OCI-LY1 (cell line): ENCODE measurements at regions not wholly inside any gene's neighbourhood (a gene's known extent, or its start where the extent isn't known, plus 50 kb on each side); places are given as distances from the start of the nearest gene placed in this dataset.

ENCODE experiments used
- H2AFZ ChIP-seq: fragments of 200-600 bp; sonication (generic), shearing (Covaris generic); 2 replicates; pipeline ENCODE4 v1.6.0; 2014; ENCODE audit warnings: antibody characterized with exemption, mild to moderate bottlenecking, low read length
- H3F3A ChIP-seq: fragments of 200-600 bp; sonication (generic), shearing (Covaris generic); 2 replicates; pipeline ENCODE4 v1.6.0; 2014; ENCODE audit warnings: mild to moderate bottlenecking, antibody characterized with exemption, low read length, moderate library complexity; ENCODE audit not compliant: insufficient read depth
- H3K27ac ChIP-seq: fragments of 200-600 bp; sonication (generic); 2 replicates; pipeline ENCODE4 v1.5.1; 2014; ENCODE audit warnings: low read length, mixed run types, mild to moderate bottlenecking, low read depth; ENCODE audit not compliant: poor library complexity, severe bottlenecking
- H3K27me3 ChIP-seq: fragments of 200-600 bp; sonication (generic); 2 replicates; pipeline ENCODE4 v1.6.0; 2014; ENCODE audit warnings: antibody characterized with exemption, mild to moderate bottlenecking, low read length, moderate library complexity; ENCODE audit not compliant: insufficient read depth
- H3K36me3 ChIP-seq: fragments of 200-600 bp; sonication (generic); 2 replicates; pipeline ENCODE4 v1.6.1; 2014; ENCODE audit warnings: mild to moderate bottlenecking, antibody characterized with exemption, low read length, moderate library complexity, mixed read lengths; ENCODE audit not compliant: insufficient read depth
- H3K4me1 ChIP-seq: fragments of 200-600 bp; sonication (generic); 2 replicates; pipeline ENCODE4 v1.5.1; 2014; ENCODE audit warnings: mild to moderate bottlenecking, low read length, moderate library complexity; ENCODE audit not compliant: insufficient read depth, severe bottlenecking
- H3K4me2 ChIP-seq: fragments of 200-600 bp; sonication (generic), shearing (Covaris generic); 2 replicates; pipeline ENCODE4 v1.6.1; 2014; ENCODE audit warnings: low read length
- H3K4me3 ChIP-seq: fragments of 200-600 bp; sonication (generic); 2 replicates; pipeline ENCODE4 v1.5.1; 2014; ENCODE audit warnings: low read length, low read depth, mild to moderate bottlenecking, mixed read lengths; ENCODE audit not compliant: poor library complexity, severe bottlenecking
- H3K79me2 ChIP-seq: fragments of 200-600 bp; shearing (Covaris generic); 2 replicates; pipeline ENCODE4 v1.6.1; 2016; ENCODE audit warnings: mixed run types, low read length, mixed read lengths; ENCODE audit not compliant: insufficient read depth
- H3K9ac ChIP-seq: fragments of 200-600 bp; sonication (generic), shearing (Covaris generic); 2 replicates; pipeline ENCODE4 v1.6.1; 2014; ENCODE audit warnings: mild to moderate bottlenecking, low read length, mixed read lengths
- H3K9me2 ChIP-seq: fragments of 200-600 bp; sonication (generic), shearing (Covaris generic); 2 replicates; pipeline ENCODE4 v1.6.1; 2014; ENCODE audit warnings: low read depth, mild to moderate bottlenecking, low read length, mixed read lengths
- H3K9me3 ChIP-seq: fragments of 200-600 bp; shearing (Covaris generic); 2 replicates; pipeline ENCODE4 v1.6.1; 2014; ENCODE audit warnings: low read length, mixed read lengths
- H4K20me1 ChIP-seq: fragments of 200-600 bp; sonication (generic), shearing (Covaris generic); 2 replicates; pipeline ENCODE4 v1.6.0; 2016; ENCODE audit warnings: mild to moderate bottlenecking, low read length; ENCODE audit not compliant: insufficient read depth
- EZH2 ChIP-seq: fragments of 200-600 bp; sonication (generic), shearing (Covaris generic); IDR thresholded peaks from 2 replicates; pipeline ENCODE4 v1.8.0; 2017; ENCODE audit warnings: borderline replicate concordance, mixed run types, mild to moderate bottlenecking, antibody characterized with exemption, low read length, moderate library complexity, mixed read lengths
- TF ChIP-seq, protein P1 (sequence below): fragments of 200-600 bp; sonication (generic), shearing (Covaris generic); IDR thresholded peaks from 2 replicates; pipeline ENCODE4 v1.5.1; 2017; ENCODE audit warnings: mild to moderate bottlenecking, antibody characterized with exemption, low read length, moderate library complexity, mixed read lengths

DNA sequence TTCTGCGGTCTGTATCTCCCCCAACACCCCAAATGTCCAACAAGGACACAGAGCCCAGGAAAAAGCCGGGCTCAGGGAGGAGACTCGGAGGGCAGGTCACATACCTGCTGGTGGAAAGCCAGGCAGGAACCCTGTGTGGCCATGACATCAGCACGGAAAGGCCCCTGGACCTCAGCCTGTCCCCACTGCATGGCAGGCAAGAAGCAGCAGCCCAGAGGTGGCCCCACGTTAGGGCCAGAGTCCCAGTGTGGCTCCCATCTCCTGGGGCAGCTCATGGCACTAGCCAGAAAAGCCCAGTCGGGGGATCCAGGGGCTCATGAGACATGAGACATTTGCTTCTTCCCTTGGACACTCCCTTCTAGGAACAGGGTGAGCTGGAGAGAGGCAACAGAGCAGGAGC, 258.7 kb downstream of the DLL1 start:
- no peak overlapping the region for H3K4me2 ChIP-seq
- no peaks in the 10 kb centered on the region for H3K79me2 ChIP-seq
- H3F3A ChIP-seq: no peaks in the 10 kb centered on the region
- no peak overlapping the region for H3K9ac ChIP-seq
- no peak overlapping the region for H2AFZ ChIP-seq
- no peak overlapping the region for H3K27ac ChIP-seq
- H3K9me2 ChIP-seq: no peaks in the 10 kb centered on the region
- no peaks in the 10 kb centered on the region for H3K9me3 ChIP-seq
- H3K27me3 ChIP-seq: no peaks in the 10 kb centered on the region
- no peak overlapping the region for H3K4me3 ChIP-seq
- H3K36me3 ChIP-seq: no peaks in the 10 kb centered on the region
- no peaks in the 10 kb centered on the region for H3K4me1 ChIP-seq
- H4K20me1 ChIP-seq: no peaks in the 10 kb centered on the region
- TF ChIP-seq, protein P1, sequence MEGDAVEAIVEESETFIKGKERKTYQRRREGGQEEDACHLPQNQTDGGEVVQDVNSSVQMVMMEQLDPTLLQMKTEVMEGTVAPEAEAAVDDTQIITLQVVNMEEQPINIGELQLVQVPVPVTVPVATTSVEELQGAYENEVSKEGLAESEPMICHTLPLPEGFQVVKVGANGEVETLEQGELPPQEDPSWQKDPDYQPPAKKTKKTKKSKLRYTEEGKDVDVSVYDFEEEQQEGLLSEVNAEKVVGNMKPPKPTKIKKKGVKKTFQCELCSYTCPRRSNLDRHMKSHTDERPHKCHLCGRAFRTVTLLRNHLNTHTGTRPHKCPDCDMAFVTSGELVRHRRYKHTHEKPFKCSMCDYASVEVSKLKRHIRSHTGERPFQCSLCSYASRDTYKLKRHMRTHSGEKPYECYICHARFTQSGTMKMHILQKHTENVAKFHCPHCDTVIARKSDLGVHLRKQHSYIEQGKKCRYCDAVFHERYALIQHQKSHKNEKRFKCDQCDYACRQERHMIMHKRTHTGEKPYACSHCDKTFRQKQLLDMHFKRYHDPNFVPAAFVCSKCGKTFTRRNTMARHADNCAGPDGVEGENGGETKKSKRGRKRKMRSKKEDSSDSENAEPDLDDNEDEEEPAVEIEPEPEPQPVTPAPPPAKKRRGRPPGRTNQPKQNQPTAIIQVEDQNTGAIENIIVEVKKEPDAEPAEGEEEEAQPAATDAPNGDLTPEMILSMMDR: no peak
- no peak for TF ChIP-seq EZH2

DNA sequence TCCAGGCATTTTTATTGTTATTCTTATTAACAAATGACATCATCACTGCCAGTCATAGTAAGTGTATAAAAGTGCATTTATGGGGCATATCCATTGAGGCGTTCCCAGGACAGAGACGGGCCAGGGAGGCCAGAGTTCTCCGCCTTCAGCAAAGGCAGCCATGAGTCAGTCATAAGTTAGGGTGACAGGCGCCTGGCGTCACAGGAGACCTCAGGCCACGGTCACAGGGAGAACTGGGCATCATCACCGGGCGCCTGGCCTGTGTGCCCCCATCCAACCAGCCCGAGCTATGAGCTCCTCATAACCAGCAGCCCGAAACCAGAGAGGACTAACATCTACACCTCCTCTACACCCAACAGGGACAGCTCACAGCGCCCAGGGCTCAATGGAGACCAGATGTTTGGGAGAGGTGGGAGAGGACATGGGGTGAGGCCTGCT, 259.2 kb downstream of the DLL1 start:
- Histone ChIP-seq H3K79me2 (no peaks in the 10 kb centered on the region), H4K20me1 (no peaks in the 10 kb centered on the region), H3K9me2 (no peaks in the 10 kb centered on the region), H2AFZ (no peak overlapping the region), H3K4me1 (no peaks in the 10 kb centered on the region), H3K27me3 (no peaks in the 10 kb centered on the region), H3F3A (no peaks in the 10 kb centered on the region), H3K9ac (no peak overlapping the region), H3K9me3 (no peaks in the 10 kb centered on the region), H3K4me3 (no peak overlapping the region), H3K27ac (no peak overlapping the region), H3K36me3 (no peaks in the 10 kb centered on the region), H3K4me2 (no peak overlapping the region)
- TF ChIP-seq EZH2: no peak
- TF ChIP-seq, protein P1: no peak

DNA sequence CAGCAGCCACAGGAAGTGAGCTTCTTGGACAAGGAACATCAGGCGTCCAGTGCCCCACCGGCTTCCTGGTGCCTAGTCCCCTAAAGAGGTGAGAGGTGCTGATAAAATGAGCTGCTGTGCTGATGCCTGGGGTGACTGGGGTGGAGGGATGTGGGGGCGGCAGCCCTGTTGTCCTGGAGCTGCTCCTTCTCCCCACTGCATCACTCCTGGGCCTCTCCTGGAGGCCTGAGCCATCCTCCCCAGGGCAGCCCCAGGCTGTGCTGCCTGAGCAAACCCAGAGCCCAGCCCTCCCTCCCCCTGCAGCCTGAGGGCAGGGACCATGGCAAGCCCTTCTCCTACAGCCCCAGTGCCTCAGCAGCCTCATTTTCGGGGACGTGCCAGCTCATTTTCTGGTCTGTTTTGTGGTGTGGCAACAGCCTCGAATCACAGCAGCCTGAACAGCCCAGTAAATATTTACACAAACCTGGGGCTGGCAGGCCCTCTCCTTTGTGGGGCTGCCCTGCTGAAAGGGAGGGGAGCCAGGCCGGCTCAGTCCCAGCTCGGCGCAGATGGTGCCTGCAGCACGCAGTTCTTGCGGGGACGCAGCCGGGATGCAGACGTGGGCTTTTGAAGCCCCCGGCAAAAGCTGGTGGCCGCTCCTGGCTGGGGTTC, 259.9 kb downstream of the DLL1 start:
- Histone ChIP-seq H3F3A (no peaks in the 10 kb centered on the region), H3K9me3 (no peaks in the 10 kb centered on the region), H3K4me2 (no peak overlapping the region), H3K9ac (no peak overlapping the region), H2AFZ (no peak overlapping the region), H3K9me2 (no peaks in the 10 kb centered on the region), H3K27me3 (no peaks in the 10 kb centered on the region), H3K4me3 (no peak overlapping the region), H3K27ac (no peak overlapping the region), H3K4me1 (no peaks in the 10 kb centered on the region), H4K20me1 (no peaks in the 10 kb centered on the region), H3K36me3 (no peaks in the 10 kb centered on the region), H3K79me2 (no peaks in the 10 kb centered on the region)
- TF ChIP-seq, protein P1: no peak
- TF ChIP-seq EZH2: no peak
